ENCODE measurements at regions not wholly inside any gene's neighbourhood (a gene's known extent, or its start where the extent isn't known, plus 50 kb on each side); places are given as distances from the start of the nearest gene placed in this dataset.
"Not testable (repeated sequence)": the region's sequence is repeated elsewhere in the genome, so short reads cannot be mapped to it uniquely, and the experiment has no call there.

GRCh38 chr4:27442661-27443060, 582.0 kb downstream of the STIM2 start:
- not testable (repeated sequence) for TF ChIP-seq CTCF, CEBPB, EP300 (IDR thresholded peaks at IDR 0.05)
- TF ChIP-seq, protein P1, sequence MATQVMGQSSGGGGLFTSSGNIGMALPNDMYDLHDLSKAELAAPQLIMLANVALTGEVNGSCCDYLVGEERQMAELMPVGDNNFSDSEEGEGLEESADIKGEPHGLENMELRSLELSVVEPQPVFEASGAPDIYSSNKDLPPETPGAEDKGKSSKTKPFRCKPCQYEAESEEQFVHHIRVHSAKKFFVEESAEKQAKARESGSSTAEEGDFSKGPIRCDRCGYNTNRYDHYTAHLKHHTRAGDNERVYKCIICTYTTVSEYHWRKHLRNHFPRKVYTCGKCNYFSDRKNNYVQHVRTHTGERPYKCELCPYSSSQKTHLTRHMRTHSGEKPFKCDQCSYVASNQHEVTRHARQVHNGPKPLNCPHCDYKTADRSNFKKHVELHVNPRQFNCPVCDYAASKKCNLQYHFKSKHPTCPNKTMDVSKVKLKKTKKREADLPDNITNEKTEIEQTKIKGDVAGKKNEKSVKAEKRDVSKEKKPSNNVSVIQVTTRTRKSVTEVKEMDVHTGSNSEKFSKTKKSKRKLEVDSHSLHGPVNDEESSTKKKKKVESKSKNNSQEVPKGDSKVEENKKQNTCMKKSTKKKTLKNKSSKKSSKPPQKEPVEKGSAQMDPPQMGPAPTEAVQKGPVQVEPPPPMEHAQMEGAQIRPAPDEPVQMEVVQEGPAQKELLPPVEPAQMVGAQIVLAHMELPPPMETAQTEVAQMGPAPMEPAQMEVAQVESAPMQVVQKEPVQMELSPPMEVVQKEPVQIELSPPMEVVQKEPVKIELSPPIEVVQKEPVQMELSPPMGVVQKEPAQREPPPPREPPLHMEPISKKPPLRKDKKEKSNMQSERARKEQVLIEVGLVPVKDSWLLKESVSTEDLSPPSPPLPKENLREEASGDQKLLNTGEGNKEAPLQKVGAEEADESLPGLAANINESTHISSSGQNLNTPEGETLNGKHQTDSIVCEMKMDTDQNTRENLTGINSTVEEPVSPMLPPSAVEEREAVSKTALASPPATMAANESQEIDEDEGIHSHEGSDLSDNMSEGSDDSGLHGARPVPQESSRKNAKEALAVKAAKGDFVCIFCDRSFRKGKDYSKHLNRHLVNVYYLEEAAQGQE (IDR thresholded peaks at IDR 0.05), result not testable (repeated sequence)
